HS-27A (cell line): ENCODE measurements at regions not wholly inside any gene's neighbourhood (a gene's known extent, or its start where the extent isn't known, plus 50 kb on each side); places are given as distances from the start of the nearest gene placed in this dataset.
A peak's percentile ranks its signal among the peaks of the same experiment; 100 is the strongest.
"Not testable (repeated sequence)": the region's sequence is repeated elsewhere in the genome, so short reads cannot be mapped to it uniquely, and the experiment has no call there.

Source experiments
- DNase-seq: peaks from one replicate; pipeline ENCODE4 v3.0.0-alpha.2; 2012; ENCODE audit warnings: low read depth, missing footprints

GRCh38 chr7:142469696-142470543 lies 212.1 kb upstream of the PRSS58 start:
- DNase-seq = no peak

DNA sequence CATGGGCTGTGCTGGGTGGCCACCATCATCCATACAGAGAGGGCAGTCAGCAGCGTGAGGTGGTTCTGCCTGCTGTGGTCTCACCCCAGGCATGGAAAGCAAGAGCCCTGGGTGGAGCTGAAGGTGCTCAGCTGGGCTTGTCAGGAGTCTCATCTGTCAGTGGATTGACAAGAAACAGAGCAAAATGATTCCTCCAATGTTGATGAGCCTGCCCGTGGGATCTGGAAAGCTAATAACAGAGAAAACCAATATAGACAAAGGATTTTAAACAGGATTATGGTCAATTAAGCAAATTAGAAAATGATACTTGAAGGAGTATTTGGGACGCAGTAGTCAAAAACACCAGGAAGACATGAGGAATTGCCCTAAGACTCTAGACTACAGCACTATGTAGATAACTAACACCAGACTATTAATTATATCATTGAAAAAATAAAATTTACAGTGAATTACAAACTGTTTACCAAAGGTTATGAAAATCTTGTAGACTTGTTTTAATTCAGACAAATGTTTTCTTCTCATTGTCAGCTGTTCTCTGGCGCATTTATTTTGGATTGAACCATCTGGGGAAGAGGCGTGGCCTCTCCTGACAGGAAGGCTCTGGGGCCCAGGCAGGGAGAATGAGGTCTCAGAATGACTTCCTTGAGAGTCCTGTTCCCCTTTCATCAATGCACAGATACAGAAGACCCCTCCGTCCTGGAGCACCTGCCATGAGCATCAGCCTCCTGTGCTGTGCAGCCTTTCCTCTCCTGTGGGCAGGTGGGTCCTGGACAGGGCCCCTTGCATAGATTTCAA lies 211.2 kb upstream of the PRSS58 start:
- no peak for DNase-seq

DNA sequence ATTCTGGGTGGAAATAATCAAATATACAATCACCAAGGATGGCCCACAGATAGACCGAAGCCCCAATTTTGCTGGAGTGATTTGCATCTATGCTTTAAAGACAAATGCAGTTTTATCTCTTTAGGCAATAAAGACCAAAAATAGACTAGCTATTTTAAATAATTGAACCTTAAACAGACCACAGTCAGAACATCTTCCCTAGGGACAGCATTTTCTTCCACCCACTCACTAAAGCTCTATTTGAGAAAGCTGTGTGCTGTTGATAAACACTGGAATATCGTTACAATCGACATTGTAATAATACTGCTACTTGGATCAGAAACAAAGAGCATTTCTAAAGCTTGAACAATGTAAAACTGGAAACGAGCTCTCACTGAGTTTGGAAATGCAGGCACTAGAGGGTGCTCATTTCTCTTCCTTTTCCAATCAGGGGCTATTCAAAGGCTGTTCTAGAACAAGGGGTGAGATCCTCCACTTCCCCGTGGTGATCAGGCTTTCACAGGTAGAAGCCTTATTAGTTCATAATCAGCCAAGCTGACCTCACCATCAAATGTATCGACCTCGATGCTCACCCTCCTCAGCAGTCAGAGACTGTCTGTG lies 209.3 kb upstream of the PRSS58 start:
- DNase-seq = not testable (repeated sequence)

- no peak for DNase-seq
These were observed 205.6 kb upstream of the PRSS58 start for GRCh38 chr7:142463401-142463850.

- peak; percentile 91 for DNase-seq
These were observed 203.6 kb upstream of the PRSS58 start for GRCh38 chr7:142461437-142461836.

GRCh38 chr7:142460402-142461117 lies 202.7 kb upstream of the PRSS58 start:
- DNase-seq = no peak

- peak; percentile 82 for DNase-seq
These were observed 201.7 kb upstream of the PRSS58 start for GRCh38 chr7:142459551-142459963.

- DNase-seq = no peak
These were observed 199.4 kb upstream of the PRSS58 start for GRCh38 chr7:142457146-142457703.

- DNase-seq = no peak
These were observed 197.5 kb upstream of the PRSS58 start for GRCh38 chr7:142455392-142455791.

DNA sequence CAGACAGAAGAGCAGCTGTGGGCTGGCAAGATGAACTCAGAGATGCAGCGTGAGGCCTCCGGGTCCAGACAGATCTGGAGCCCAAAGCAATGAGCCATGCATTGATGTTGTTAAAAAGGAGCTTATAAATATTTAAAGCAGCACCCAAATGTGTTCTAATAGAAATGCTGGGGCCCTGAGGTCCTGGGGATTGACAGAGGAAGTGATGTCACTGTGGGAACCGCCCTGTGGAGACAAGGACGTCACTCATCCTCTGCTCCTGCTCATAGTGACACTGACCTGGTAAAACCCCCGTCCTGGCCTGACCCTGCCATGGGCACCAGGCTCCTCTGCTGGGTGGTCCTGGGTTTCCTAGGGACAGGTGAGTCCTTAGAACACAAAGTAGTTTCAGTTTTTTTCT lies 197.0 kb upstream of the PRSS58 start:
- no peak for DNase-seq

DNA sequence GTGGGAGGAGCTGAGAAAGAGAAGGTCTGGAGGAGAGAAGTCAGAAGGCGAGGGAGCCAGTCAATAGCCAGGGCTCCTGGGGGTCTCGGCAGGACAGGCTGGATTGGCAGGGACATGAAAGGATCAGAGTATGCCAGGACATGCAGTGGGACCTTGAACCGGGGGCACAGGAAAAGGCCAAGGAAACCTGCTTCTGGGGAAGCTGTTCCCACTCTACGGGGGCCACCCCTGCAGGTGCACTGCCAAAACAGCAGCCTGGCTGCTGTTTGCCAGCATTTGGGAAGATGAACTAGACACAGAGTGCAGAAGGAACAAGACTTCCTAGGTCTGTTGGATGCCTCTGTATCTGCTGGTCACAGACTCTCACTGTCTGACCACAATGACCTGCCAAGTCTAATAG lies 194.9 kb upstream of the PRSS58 start:
- DNase-seq = no peak

GRCh38 chr7:142451817-142452216 lies 194.0 kb upstream of the PRSS58 start:
- no peak for DNase-seq

DNA sequence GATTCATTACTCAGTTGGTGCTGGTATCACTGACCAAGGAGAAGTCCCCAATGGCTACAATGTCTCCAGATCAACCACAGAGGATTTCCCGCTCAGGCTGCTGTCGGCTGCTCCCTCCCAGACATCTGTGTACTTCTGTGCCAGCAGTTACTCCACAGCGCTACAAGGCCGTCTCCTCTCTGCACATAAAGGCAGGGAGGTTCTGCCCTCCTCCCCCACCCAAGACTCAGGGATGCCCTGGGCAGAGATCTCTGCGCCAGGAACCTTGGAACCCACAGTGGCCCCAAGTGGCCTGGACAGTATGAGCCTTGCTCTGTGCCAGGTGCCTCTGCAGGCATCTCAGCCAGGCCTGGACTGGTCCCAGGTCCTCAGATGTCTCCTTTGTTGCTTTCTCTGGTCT lies 193.4 kb upstream of the PRSS58 start:
- DNase-seq = no peak

GRCh38 chr7:142450695-142451094 lies 192.8 kb upstream of the PRSS58 start:
- DNase-seq = no peak

GRCh38 chr7:142450206-142450605 lies 192.3 kb upstream of the PRSS58 start:
- DNase-seq = no peak

DNA sequence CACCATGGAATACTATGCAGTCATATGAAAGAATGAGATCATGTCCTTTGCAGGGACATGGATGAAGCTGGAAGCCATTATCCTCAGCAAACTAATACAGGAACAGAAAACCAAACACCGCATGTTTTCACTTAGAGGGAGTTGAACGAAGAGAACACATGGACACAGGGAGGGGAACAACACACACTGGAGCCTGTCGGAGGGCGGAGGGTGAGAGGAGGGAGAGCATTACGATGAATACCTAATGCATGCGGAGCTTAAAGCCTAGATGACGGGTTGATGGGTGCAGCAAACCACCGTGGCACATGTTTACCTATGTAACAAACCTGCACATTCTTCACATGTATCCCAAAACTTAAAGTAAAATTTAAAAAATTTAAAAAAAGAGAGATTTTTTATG lies 191.0 kb upstream of the PRSS58 start:
- not testable (repeated sequence) for DNase-seq

- no peak for DNase-seq
These were observed 189.9 kb upstream of the PRSS58 start for GRCh38 chr7:142447762-142448161.

DNA sequence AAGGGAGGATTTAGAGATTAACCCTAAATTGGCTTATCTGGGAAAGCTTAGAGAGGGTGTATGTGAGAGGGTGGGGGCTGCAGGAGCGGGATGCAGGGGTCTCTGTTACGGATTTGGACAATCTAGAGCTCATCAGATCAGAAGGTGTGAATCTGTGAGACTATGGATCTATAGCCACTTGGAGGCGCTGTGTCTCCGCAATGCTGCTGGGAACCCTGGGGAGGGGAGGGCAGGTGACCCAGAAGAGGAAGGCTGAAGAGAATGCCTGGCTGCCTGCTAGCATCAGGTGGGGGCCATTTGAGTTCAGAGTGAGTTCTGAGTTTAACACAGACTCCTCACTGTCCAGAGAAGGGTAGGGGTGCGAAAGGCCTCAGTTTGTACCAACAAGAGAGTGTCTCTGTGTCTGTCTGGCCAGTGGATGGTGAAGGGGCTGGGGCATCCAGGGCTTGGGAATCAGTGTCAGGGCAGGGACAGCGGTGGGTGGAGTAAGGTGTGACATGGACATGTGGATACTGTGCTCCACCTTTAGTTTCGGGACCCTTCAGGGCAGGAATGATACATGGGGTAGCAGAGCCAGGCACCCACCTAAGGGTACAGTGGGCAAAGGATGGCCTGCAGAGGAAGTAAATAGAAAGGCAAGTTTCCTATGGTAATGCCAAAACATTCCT lies 187.3 kb upstream of the PRSS58 start:
- DNase-seq = no peak

DNA sequence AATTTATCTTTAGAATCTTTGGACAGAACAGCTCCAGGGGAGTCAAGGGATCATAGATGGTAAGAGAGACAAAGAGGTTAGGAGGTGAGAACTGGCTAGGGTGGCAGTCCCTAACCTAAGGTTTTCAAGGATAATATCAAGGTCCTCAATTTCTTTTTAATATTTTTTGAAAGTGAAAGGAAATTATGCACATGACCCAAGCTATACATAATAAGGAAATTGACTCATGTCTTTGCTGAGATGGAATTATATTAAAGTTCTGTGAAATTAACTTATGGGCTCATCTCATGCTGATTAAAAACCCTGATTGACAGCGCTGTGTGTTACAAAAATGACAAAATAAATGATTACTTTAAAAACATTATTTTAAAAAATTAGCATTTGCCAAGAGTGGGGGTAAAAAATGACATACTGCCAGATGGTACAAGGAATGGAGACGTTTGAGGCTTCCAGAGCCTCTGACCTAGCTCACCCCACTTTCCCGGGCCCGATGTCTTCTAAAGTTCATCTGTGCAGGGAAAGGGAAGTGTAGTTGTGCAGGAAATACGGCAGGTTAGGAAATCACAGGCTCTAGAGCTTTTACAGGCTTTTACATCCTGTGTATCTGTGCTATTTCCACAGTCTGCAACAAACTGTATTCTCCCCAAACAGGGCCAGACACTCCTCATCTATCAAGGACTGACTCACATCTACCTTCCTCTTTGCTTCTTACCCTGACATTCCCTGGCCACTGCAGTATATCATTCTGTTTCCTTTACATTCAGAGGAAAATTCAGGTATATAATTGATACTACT lies 185.6 kb upstream of the PRSS58 start:
- DNase-seq = no peak

DNA sequence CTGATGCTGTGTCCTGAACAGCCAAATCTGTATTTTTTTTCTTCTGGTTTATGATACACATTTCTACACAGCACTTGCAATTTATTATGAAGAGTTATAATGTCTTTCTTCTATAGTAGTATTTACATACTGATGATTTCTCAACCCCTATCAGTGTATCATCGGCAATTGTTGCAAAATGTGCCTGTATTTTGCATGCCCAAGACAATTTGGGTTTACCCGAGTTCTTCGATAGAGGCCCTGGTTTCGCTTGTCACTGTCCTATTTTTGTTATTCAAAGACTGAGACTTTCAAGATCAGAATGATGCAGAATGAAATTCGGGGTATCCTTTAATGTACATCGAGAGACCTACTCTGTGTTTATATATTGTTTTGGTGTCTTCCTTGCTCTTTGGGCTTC lies 184.5 kb upstream of the PRSS58 start:
- no peak for DNase-seq
